CD4-positive, alpha-beta T cell (primary cell): ENCODE measurements at regions not wholly inside any gene's neighbourhood (a gene's known extent, or its start where the extent isn't known, plus 50 kb on each side); places are given as distances from the start of the nearest gene placed in this dataset.

Experiments used
- ATAC-seq: fragments of 200-7000 bp; cut with Tn5 transposase; one replicate; pipeline ENCODE4 v1.10.0; 2022; ENCODE audit warnings: mild to moderate bottlenecking; ENCODE audit not compliant: poor library complexity
- CTCF ChIA-PET: fragments of 350-600 bp; sonication (Branson Sonifier 250); formaldehyde crosslinking; loops from one replicate; lab custom pipeline; 2021; ENCODE audit warnings: antibody characterized with exemption, inconsistent platforms; lab: Charles Lee
- POLR2A ChIA-PET: fragments of 350-600 bp; sonication (Branson Sonifier 250); formaldehyde crosslinking; loops from one replicate; lab custom pipeline; 2021; ENCODE audit warnings: antibody characterized with exemption, inconsistent platforms; lab: Charles Lee
- DNase-seq, 14 experiments: peaks; one replicate each; pipeline ENCODE4 v3.0.0-alpha.2; 2013 to 2020; ENCODE audit warnings: mixed read lengths in 2 of 14
- H3K27ac ChIP-seq, 2 donors: one replicate each; pipeline versions ENCODE4 v1.5.1 to v1.7.0; 2013; ENCODE audit warnings: low read length in 2 of 2, low read depth in 1 of 2, mild to moderate bottlenecking in 1 of 2
- H3K27me3 ChIP-seq, 2 experiments: 1 replicate in 1 of 2; 2 replicates in 1 of 2; pipeline versions ENCODE4 v1.6.1 to v1.7.0; 2013; ENCODE audit warnings: low read length in 2 of 2, control low read depth in 1 of 2, mild to moderate bottlenecking in 1 of 2, moderate library complexity in 1 of 2; ENCODE audit not compliant: insufficient read depth in 2 of 2, control insufficient read depth in 1 of 2
- H3K36me3 ChIP-seq: one replicate; pipeline ENCODE4 v1.6.1; 2013; ENCODE audit warnings: low read length, control low read depth; ENCODE audit not compliant: insufficient read depth
- H3K4me1 ChIP-seq: one replicate; pipeline ENCODE4 v1.6.1; 2013; ENCODE audit warnings: low read length, control low read depth; ENCODE audit not compliant: insufficient read depth
- H3K4me3 ChIP-seq: one replicate; pipeline ENCODE4 v1.5.1; 2013; ENCODE audit warnings: mild to moderate bottlenecking, low read length, moderate library complexity
- H3K9me3 ChIP-seq, 2 experiments: 1 replicate in 1 of 2; 2 replicates in 1 of 2; pipeline versions ENCODE4 v1.6.1 to v1.7.0; 2013; ENCODE audit warnings: low read length in 2 of 2, mild to moderate bottlenecking in 2 of 2, control low read depth in 1 of 2, moderate library complexity in 1 of 2; ENCODE audit not compliant: control insufficient read depth in 1 of 2, insufficient read depth in 1 of 2
- H3K27ac Mint-ChIP-seq: one replicate; pipeline ENCODE4 v1.8.0; 2020; ENCODE audit warnings: mixed read lengths
- H3K27me3 Mint-ChIP-seq: one replicate; pipeline ENCODE4 v1.8.0; 2021; ENCODE audit warnings: mixed read lengths
- H3K36me3 Mint-ChIP-seq: one replicate; pipeline ENCODE4 v1.8.0; 2021; ENCODE audit warnings: low read depth, mixed read lengths
- H3K4me1 Mint-ChIP-seq: one replicate; pipeline ENCODE4 v1.8.0; 2021; ENCODE audit warnings: low read depth, mixed read lengths
- H3K4me3 Mint-ChIP-seq: one replicate; pipeline ENCODE4 v1.8.0; 2020; ENCODE audit warnings: mild to moderate bottlenecking, mixed read lengths
- H3K9me3 Mint-ChIP-seq: one replicate; pipeline ENCODE4 v1.8.0; 2020; ENCODE audit warnings: mixed read lengths
- CTCF ChIP-seq: fragments of 200-600 bp; IDR thresholded peaks from one replicate; pipeline ENCODE4 v1.8.0; 2022; ENCODE audit warnings: antibody characterized with exemption, mild to moderate bottlenecking
- intact Hi-C, 2 experiments: fragments of 100-400 bp; cut with DNase I in 1 of 2; cut with micrococcal nuclease in 1 of 2; formaldehyde crosslinking; loops; one replicate each; pipeline versions ENCODE4 v1.15.1 to v1.9.0; 2023 to 2025; cut with DNase I, micrococcal nuclease

GRCh38 chr9:82334286-82334685 is 345.7 kb downstream of the SPATA31D1 start:
- no peak for TF ChIP-seq CTCF
- Mint-ChIP-seq H3K9me3 (peaks cover 7% of the 10 kb centered on the region), H3K4me1 (no peaks in the 10 kb centered on the region), H3K27ac (no peak overlapping the region), H3K36me3 (no peaks in the 10 kb centered on the region), H3K27me3 (no peaks in the 10 kb centered on the region), H3K4me3 (no peak overlapping the region)
- no peaks in the 10 kb centered on the region for H3K36me3 ChIP-seq
- intact Hi-C loops, result no loop called here
- no peaks in the 10 kb centered on the region for H3K9me3 ChIP-seq
- ChIA-PET POLR2A (no interaction called here), CTCF (no interaction called here)
- H3K27ac ChIP-seq, result no peak overlapping the region
- no peak for DNase-seq
- no peaks in the 10 kb centered on the region for H3K27me3 ChIP-seq
- no peaks in the 10 kb centered on the region for H3K4me1 ChIP-seq
- ATAC-seq, result no peak
- no peak overlapping the region for H3K4me3 ChIP-seq

GRCh38 chr9:82337351-82337750 is 348.8 kb downstream of the SPATA31D1 start:
- Histone ChIP-seq H3K36me3 (no peaks in the 10 kb centered on the region), H3K4me1 (no peaks in the 10 kb centered on the region), H3K9me3 (no peaks in the 10 kb centered on the region), H3K27ac (no peak overlapping the region), H3K27me3 (no peaks in the 10 kb centered on the region), H3K4me3 (no peak overlapping the region)
- Mint-ChIP-seq H3K27me3 (no peaks in the 10 kb centered on the region), H3K36me3 (no peaks in the 10 kb centered on the region), H3K27ac (no peak overlapping the region), H3K9me3 (peaks cover 2% of the 10 kb centered on the region), H3K4me3 (no peak overlapping the region), H3K4me1 (no peaks in the 10 kb centered on the region)
- ATAC-seq (no peak), DNase-seq (no peak)
- ChIA-PET CTCF (no interaction called here), POLR2A (no interaction called here)
- TF ChIP-seq CTCF, result no peak
- intact Hi-C loops, result no loop called here

GRCh38 chr9:82342046-82342445 is 353.5 kb downstream of the SPATA31D1 start:
- DNase-seq (no peak), ATAC-seq (no peak)
- Mint-ChIP-seq H3K36me3 (no peaks in the 10 kb centered on the region), H3K27me3 (no peaks in the 10 kb centered on the region), H3K27ac (no peak overlapping the region), H3K4me3 (no peak overlapping the region), H3K9me3 (peaks cover 2% of the 10 kb centered on the region), H3K4me1 (no peaks in the 10 kb centered on the region)
- no peaks in the 10 kb centered on the region for H3K36me3 ChIP-seq
- ChIA-PET CTCF (interaction anchor here (0.6 kb wide), 1 partner anchor 23 kb away, joined by 3 read pairs; no protein-coding TSS in a partner anchor), POLR2A (no interaction called here)
- H3K27ac ChIP-seq, result no peak overlapping the region
- TF ChIP-seq CTCF, result no peak
- no peaks in the 10 kb centered on the region for H3K27me3 ChIP-seq
- no peak overlapping the region for H3K4me3 ChIP-seq
- intact Hi-C loops, result no loop called here
- no peaks in the 10 kb centered on the region for H3K4me1 ChIP-seq
- H3K9me3 ChIP-seq, result peaks cover 6 to 9% of the 10 kb centered on the region in 2 experiments
